ENCODE measurements at regions not wholly inside any gene's neighbourhood (a gene's known extent, or its start where the extent isn't known, plus 50 kb on each side); places are given as distances from the start of the nearest gene placed in this dataset.

DNA sequence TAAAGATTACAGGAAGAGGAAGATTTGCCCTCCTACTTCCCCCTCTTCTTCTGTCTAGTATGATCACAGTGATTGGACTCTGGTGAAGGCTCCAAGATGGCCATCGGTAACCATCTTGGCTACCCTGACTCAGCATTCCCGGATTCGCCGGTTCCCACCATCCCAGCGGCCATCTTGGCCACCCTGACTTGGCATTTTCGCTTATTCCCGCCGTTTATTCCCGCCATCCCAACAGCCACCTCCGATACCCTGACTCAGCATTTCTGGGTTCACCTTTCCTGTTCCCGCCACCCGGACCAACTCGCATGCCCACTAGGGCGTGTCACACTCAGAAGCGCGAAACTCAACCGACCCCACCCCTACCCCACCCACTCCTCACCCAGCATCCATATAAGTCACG, 95.4 kb upstream of the GRIN2A start (continued):
- no peak for TF ChIP-seq CHD7 (IDR thresholded peaks at IDR 0.05; ENCODE audit: insufficient replicate concordance, low read length)
- TF ChIP-seq, protein P1, sequence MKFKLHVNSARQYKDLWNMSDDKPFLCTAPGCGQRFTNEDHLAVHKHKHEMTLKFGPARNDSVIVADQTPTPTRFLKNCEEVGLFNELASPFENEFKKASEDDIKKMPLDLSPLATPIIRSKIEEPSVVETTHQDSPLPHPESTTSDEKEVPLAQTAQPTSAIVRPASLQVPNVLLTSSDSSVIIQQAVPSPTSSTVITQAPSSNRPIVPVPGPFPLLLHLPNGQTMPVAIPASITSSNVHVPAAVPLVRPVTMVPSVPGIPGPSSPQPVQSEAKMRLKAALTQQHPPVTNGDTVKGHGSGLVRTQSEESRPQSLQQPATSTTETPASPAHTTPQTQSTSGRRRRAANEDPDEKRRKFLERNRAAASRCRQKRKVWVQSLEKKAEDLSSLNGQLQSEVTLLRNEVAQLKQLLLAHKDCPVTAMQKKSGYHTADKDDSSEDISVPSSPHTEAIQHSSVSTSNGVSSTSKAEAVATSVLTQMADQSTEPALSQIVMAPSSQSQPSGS (IDR thresholded peaks at IDR 0.05; ENCODE audit: low read length): no peak
- TF ChIP-seq MAFK (IDR thresholded peaks at IDR 0.05; ENCODE audit: low read depth, low read length): peak; percentile 80
- TF ChIP-seq CBX5 (IDR thresholded peaks at IDR 0.05; ENCODE audit: low read depth, low read length): no peak
- peak; percentile 82 for TF ChIP-seq E2F6 (IDR thresholded peaks at IDR 0.05)
- TF ChIP-seq JUN (IDR thresholded peaks at IDR 0.05; ENCODE audit: low read depth, low read length): no peak
- no peak for TF ChIP-seq NANOG (IDR thresholded peaks at IDR 0.05; ENCODE audit: insufficient read depth, low read depth, low read length, poor library complexity, severe bottlenecking)

Data from H1 (cell line).